ENCODE measurements at regions not wholly inside any gene's neighbourhood (a gene's known extent, or its start where the extent isn't known, plus 50 kb on each side); places are given as distances from the start of the nearest gene placed in this dataset.
A peak's percentile ranks its signal among the peaks of the same experiment; 100 is the strongest.

- Mint-ChIP-seq H3K27me3 (no peaks in the 10 kb centered on the region), H3K27ac (no peak overlapping the region), H3K9me3 (no peaks in the 10 kb centered on the region), H3K4me3 (no peak overlapping the region), H3K4me1 (no peaks in the 10 kb centered on the region), H3K36me3 (no peaks in the 10 kb centered on the region)
- no peak for DNase-seq
Measured at GRCh38 chr3:3340965-3341895, 161.7 kb upstream of the CRBN start.

- Mint-ChIP-seq H3K27me3 (no peaks in the 10 kb centered on the region), H3K36me3 (no peaks in the 10 kb centered on the region), H3K4me1 (no peaks in the 10 kb centered on the region), H3K9me3 (no peaks in the 10 kb centered on the region), H3K4me3 (no peak overlapping the region), H3K27ac (no peak overlapping the region)
- no peak for DNase-seq
Measured at GRCh38 chr3:3340526-3340925, 161.0 kb upstream of the CRBN start.

- Mint-ChIP-seq H3K4me1 (no peaks in the 10 kb centered on the region), H3K27ac (no peak overlapping the region), H3K36me3 (no peaks in the 10 kb centered on the region), H3K9me3 (no peaks in the 10 kb centered on the region), H3K27me3 (peaks cover 3% of the 10 kb centered on the region), H3K4me3 (no peak overlapping the region)
- DNase-seq: no peak
Measured at GRCh38 chr3:3335903-3336302, 156.4 kb upstream of the CRBN start.

- H3K4me1 Mint-ChIP-seq: no peaks in the 10 kb centered on the region
- H3K27ac Mint-ChIP-seq: no peak overlapping the region
- peaks cover 3% of the 10 kb centered on the region for H3K27me3 Mint-ChIP-seq
- H3K36me3 Mint-ChIP-seq: no peaks in the 10 kb centered on the region
- H3K4me3 Mint-ChIP-seq: no peak overlapping the region
- H3K9me3 Mint-ChIP-seq: no peaks in the 10 kb centered on the region
- no peak for DNase-seq
Measured at GRCh38 chr3:3334491-3334890, 155.0 kb upstream of the CRBN start.

- H3K4me1 Mint-ChIP-seq: no peaks in the 10 kb centered on the region
- H3K27ac Mint-ChIP-seq: no peak overlapping the region
- H3K4me3 Mint-ChIP-seq: no peak overlapping the region
- no peaks in the 10 kb centered on the region for H3K36me3 Mint-ChIP-seq
- H3K27me3 Mint-ChIP-seq: peaks cover 3% of the 10 kb centered on the region
- no peak for DNase-seq
- H3K9me3 Mint-ChIP-seq: no peaks in the 10 kb centered on the region
Measured at GRCh38 chr3:3333571-3333970, 154.1 kb upstream of the CRBN start.

GRCh38 chr3:3316521-3316920 is 137.0 kb upstream of the CRBN start:
- H3K36me3 Mint-ChIP-seq: no peaks in the 10 kb centered on the region
- H3K27me3 Mint-ChIP-seq: no peaks in the 10 kb centered on the region
- H3K9me3 Mint-ChIP-seq: no peaks in the 10 kb centered on the region
- DNase-seq: no peak
- no peaks in the 10 kb centered on the region for H3K4me1 Mint-ChIP-seq
- no peak overlapping the region for H3K27ac Mint-ChIP-seq
- no peak overlapping the region for H3K4me3 Mint-ChIP-seq

GRCh38 chr3:3315846-3316245 is 136.4 kb upstream of the CRBN start:
- DNase-seq: no peak
- H3K27me3 Mint-ChIP-seq: no peaks in the 10 kb centered on the region
- H3K36me3 Mint-ChIP-seq: no peaks in the 10 kb centered on the region
- H3K9me3 Mint-ChIP-seq: no peaks in the 10 kb centered on the region
- no peak overlapping the region for H3K27ac Mint-ChIP-seq
- no peaks in the 10 kb centered on the region for H3K4me1 Mint-ChIP-seq
- H3K4me3 Mint-ChIP-seq: no peak overlapping the region

GRCh38 chr3:3309887-3310286 is 130.4 kb upstream of the CRBN start:
- H3K27ac Mint-ChIP-seq: no peak overlapping the region
- no peaks in the 10 kb centered on the region for H3K4me1 Mint-ChIP-seq
- no peaks in the 10 kb centered on the region for H3K27me3 Mint-ChIP-seq
- no peaks in the 10 kb centered on the region for H3K36me3 Mint-ChIP-seq
- H3K9me3 Mint-ChIP-seq: no peaks in the 10 kb centered on the region
- H3K4me3 Mint-ChIP-seq: no peak overlapping the region
- no peak for DNase-seq

- Mint-ChIP-seq H3K27ac (no peak overlapping the region), H3K9me3 (no peaks in the 10 kb centered on the region), H3K36me3 (no peaks in the 10 kb centered on the region), H3K4me1 (no peaks in the 10 kb centered on the region), H3K4me3 (no peak overlapping the region), H3K27me3 (no peaks in the 10 kb centered on the region)
- DNase-seq: no peak
Measured at GRCh38 chr3:3308809-3309208, 129.3 kb upstream of the CRBN start.

GRCh38 chr3:3307491-3307890 is 128.0 kb upstream of the CRBN start:
- H3K27ac Mint-ChIP-seq: no peak overlapping the region
- H3K4me3 Mint-ChIP-seq: no peak overlapping the region
- no peaks in the 10 kb centered on the region for H3K36me3 Mint-ChIP-seq
- no peak for DNase-seq
- no peaks in the 10 kb centered on the region for H3K9me3 Mint-ChIP-seq
- no peaks in the 10 kb centered on the region for H3K4me1 Mint-ChIP-seq
- H3K27me3 Mint-ChIP-seq: no peaks in the 10 kb centered on the region

- H3K27ac Mint-ChIP-seq: no peak overlapping the region
- DNase-seq: no peak
- no peaks in the 10 kb centered on the region for H3K27me3 Mint-ChIP-seq
- no peak overlapping the region for H3K4me3 Mint-ChIP-seq
- H3K9me3 Mint-ChIP-seq: no peaks in the 10 kb centered on the region
- no peaks in the 10 kb centered on the region for H3K4me1 Mint-ChIP-seq
- H3K36me3 Mint-ChIP-seq: no peaks in the 10 kb centered on the region
Measured at GRCh38 chr3:3305841-3306240, 126.3 kb upstream of the CRBN start.

GRCh38 chr3:3305084-3305483 is 125.6 kb upstream of the CRBN start:
- H3K36me3 Mint-ChIP-seq: no peaks in the 10 kb centered on the region
- no peak for DNase-seq
- H3K9me3 Mint-ChIP-seq: no peaks in the 10 kb centered on the region
- H3K27ac Mint-ChIP-seq: no peak overlapping the region
- H3K4me1 Mint-ChIP-seq: no peaks in the 10 kb centered on the region
- H3K4me3 Mint-ChIP-seq: no peak overlapping the region
- no peaks in the 10 kb centered on the region for H3K27me3 Mint-ChIP-seq

- H3K27me3 Mint-ChIP-seq: no peaks in the 10 kb centered on the region
- DNase-seq: no peak
- no peaks in the 10 kb centered on the region for H3K4me1 Mint-ChIP-seq
- no peaks in the 10 kb centered on the region for H3K9me3 Mint-ChIP-seq
- no peak overlapping the region for H3K4me3 Mint-ChIP-seq
- H3K36me3 Mint-ChIP-seq: no peaks in the 10 kb centered on the region
- no peak overlapping the region for H3K27ac Mint-ChIP-seq
Measured at GRCh38 chr3:3303636-3304035, 124.1 kb upstream of the CRBN start.

GRCh38 chr3:3302964-3303363 is 123.5 kb upstream of the CRBN start:
- H3K4me3 Mint-ChIP-seq: no peak overlapping the region

GRCh38 chr3:3301476-3301875 is 122.0 kb upstream of the CRBN start:
- H3K27ac Mint-ChIP-seq: no peak overlapping the region
- no peaks in the 10 kb centered on the region for H3K27me3 Mint-ChIP-seq
- H3K4me3 Mint-ChIP-seq: no peak overlapping the region
- no peak for DNase-seq
- H3K9me3 Mint-ChIP-seq: no peaks in the 10 kb centered on the region
- no peaks in the 10 kb centered on the region for H3K36me3 Mint-ChIP-seq
- H3K4me1 Mint-ChIP-seq: peaks cover 8% of the 10 kb centered on the region

More at GRCh38 chr3:3302964-3303363, 123.5 kb upstream of the CRBN start:
- DNase-seq: no peak
- no peaks in the 10 kb centered on the region for H3K36me3 Mint-ChIP-seq
- no peak overlapping the region for H3K27ac Mint-ChIP-seq
- H3K27me3 Mint-ChIP-seq: no peaks in the 10 kb centered on the region
- no peaks in the 10 kb centered on the region for H3K9me3 Mint-ChIP-seq
- no peaks in the 10 kb centered on the region for H3K4me1 Mint-ChIP-seq

- Mint-ChIP-seq H3K27me3 (no peaks in the 10 kb centered on the region), H3K9me3 (peaks cover 14% of the 10 kb centered on the region), H3K36me3 (peaks cover 3% of the 10 kb centered on the region), H3K4me1 (peaks cover 10% of the 10 kb centered on the region), H3K27ac (peak overlapping the region; percentile 76), H3K4me3 (peak overlapping the region; percentile 63)
- no peak for DNase-seq
Measured at GRCh38 chr3:3296979-3297381, 117.5 kb upstream of the CRBN start.
